ENCODE measurements at regions not wholly inside any gene's neighbourhood (a gene's known extent, or its start where the extent isn't known, plus 50 kb on each side); places are given as distances from the start of the nearest gene placed in this dataset.
A peak's percentile ranks its signal among the peaks of the same experiment; 100 is the strongest.

DNA sequence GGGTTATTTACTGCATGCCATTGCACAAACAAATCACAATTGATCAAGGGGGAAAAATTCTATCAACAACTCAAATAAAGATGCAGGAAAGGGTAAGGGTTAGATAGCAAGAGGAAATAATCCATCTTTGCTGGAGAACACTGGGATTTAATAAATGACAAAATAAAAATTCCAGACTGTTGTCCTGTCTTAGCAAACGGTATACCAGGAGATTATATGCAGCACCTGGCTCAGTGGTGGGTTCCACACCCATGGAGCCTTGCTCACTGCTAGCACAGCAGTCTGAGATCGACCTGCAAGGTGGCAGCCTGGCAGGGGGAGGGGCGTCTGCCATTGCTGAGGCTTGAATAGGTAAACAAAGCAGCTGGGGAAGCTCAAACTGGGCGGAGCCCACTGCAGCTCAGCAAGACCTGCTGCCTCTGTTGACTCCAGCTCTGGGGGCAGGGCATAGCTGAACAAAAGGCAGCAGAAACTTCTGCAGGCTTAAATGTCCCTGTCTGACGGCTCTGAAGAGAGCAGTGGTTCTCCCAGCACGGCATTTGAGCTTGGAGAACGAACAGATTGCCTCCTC lies 296.5 kb upstream of the THSD7B start:
- DNase-seq (ENCODE audit: low spot score), result no peak

DNA sequence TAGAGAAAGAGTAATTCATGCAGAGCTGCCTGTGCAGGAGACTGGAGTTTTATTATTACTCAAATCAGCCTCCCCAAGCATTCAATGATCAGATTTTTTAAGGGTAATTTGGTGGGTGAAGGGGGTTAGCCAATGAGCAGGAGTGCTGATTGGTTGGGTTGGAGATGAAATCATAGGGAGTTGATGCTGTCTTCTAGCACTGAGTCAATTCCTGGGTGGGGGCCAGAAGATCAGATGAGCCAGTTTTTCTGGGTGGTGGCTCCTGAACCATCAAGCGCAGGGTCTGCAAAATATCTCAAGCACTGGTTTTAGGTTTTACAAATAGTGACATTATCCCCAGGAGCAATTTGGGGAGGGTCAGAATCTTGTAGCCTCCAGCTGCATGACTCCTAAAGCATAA lies 312.8 kb upstream of the THSD7B start:
- no peak for DNase-seq (ENCODE audit: low spot score)

DNA sequence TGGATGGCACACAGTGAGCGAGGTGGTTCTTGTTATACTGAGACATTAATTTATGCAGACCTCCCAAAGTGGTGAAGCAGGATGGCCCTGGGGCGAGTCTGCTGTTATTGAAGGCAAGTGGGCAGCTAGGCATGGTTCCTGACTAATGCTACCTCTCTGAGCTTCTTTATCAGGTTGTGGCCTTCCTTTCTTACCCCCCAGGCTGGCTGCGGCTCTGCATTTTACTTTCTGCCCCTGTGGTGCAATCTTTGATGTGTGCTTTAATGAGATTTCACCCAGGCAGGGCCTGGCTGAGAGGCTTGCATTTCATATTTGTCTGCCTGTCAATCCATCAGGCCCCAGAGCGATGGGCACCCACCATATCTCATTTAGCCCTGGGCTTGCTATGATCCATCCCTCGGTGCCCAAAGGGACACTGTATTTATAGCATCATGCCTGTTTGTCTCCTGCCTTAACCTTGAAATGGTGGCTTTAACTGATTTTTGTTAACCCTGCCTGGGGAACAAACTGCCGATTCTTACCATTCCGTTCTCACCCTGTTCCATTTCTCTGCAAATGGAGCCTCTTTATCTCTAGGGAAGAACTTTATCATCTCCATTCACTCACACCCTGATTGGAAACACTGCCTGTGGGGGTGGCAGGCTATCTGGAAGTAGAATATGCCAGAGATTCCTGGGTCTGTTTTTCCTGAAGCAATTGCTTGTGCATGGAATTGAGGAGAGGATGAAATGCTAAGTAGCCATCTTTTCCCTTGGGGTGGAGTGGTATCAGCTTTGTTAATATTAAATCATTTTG lies 316.2 kb upstream of the THSD7B start:
- DNase-seq (ENCODE audit: low spot score), result no peak

DNA sequence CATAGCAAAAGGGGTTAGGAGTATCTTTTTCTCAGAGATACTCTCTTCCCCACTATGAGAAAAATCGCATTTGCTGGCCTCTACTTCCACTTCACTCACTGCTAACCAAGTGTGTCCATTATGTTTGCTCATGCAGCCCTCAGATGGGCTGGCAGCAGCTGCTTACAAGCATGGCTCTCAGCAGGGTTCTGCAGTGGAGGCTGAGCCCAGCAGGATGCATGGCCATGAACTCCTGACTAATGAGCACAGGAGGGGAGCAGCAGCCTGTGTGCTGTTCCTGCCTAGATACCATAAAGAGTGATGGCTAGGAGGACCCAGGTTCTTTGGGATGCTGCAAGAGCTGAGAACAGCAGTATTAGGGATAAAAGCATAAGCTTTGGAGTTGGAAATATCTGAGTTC lies 316.9 kb upstream of the THSD7B start:
- no peak for DNase-seq (ENCODE audit: low spot score)

DNA sequence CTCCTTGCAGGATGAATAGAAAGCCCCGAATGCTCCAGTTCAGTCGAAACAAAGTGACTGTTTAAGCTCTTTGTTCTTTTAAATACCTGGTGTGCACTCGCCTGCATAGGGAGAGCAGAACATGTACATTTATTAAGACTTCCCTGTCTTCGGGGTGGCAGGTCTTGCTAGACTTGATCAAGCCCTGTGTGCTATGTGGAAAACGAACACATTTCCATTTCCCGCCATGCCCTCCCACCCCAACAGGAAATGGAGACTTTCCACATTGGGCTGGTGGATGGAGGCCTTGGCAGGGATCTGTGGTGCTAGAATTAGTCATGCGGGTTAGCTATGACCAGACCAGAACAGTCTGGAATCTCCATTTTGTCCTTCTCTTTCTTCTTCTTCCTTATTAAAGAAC lies 321.0 kb upstream of the THSD7B start:
- DNase-seq (ENCODE audit: low spot score), result peak; percentile 29

DNA sequence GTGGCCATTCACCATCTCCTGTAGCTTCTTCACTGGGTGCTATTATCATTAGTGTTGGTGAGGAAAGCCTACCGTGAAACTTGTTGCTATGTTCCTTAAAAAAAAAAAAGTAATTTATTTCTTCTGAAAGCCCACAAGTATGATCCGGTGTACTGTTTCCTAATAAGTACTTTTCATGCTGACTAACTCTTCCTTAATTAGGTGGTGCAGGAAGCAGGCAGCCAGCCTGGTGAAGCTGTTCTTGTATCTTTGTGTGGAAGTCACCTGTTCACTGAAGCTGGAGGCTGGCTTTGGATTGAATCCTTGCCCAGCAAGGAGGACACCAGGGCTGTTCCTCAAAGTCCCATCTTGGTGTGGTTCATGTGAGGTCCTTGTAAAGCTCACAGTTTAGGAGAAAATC lies 321.7 kb upstream of the THSD7B start:
- no peak for DNase-seq (ENCODE audit: low spot score)

DNA sequence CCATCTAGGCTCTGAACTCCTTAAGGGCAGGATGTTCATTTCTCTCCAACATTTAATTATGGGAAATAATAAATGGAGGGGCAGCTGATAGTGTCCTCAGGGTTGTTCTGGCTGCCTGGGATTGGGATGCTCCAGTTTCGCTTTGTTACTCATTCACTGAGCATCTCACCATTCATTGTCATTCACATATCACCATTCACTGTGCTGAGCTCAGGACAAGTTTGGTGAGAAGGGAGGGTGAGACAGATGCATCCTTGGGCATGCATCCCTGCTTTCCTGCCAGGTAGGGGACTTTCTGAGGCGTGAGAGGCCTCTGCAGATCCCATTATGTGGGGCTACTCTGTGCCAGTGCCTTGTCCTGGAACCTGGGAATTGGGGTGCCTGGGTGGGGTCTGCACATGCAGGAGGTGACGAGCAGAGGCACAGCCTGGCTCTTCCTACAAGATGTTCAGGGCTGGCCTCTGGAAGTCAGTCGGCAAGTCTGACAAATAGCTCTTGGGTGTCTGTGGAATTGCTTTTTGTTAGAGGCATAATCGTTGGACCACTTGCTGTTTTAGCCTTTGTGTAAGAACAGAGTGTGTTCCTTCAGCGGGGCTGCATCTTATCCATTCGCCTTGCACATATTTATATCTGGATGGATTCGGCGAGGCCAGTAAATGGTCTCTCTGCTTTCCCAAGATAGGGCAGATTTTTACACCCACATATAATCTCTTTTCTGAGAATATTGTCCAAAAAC lies 323.2 kb upstream of the THSD7B start:
- DNase-seq (ENCODE audit: low spot score), result no peak

DNA sequence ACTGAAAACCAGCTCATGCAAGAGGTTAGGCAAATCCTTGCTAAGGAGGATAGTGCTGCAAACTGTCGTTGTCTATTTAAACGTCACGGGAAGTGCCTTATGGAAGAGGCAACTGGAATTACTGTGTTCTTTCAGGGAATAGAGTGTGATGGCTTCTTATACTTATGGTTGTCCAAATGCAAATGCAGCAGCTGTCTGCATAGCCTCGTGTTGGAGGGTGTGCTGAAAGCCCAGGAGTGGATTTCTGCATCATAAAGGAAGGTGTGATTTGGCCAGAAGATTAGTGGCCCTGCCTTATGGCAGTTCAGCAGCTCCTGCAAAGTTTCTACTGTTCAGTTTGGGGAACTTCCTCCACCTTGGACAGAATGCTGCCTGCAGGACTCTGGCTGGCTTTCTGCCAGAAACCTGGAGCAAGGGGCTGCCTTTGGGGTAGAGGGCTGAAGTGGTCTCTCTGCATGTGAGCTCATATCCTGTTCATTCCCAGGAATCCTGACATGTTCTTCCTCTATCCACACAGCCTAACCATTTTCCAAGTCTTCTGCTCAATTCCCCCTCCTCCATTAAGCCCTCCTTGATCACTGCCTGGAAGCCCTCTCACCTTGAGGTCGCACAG lies 321.2 kb upstream of the CXCR4 start:
- no peak for DNase-seq (ENCODE audit: low spot score)

DNA sequence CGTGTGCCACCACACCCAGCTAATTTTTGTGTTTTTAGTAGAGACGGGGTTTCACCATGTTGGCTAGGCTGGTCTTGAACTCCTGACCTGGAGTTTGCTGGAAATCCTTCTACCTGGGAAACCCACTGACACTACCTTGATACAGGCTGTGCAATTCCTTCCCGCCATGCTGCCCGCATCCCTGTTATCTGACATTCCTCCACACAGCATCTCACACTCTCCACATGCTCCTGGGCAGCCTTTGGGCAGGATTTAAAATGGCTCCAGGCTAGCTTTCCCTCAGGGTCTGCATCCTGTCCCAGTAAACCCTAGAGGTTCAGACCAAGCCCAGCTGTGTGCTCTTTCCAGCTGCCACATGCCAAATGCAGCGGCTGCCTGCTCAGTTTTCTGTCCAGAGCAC lies 319.5 kb upstream of the CXCR4 start:
- no peak for DNase-seq (ENCODE audit: low spot score)

DNA sequence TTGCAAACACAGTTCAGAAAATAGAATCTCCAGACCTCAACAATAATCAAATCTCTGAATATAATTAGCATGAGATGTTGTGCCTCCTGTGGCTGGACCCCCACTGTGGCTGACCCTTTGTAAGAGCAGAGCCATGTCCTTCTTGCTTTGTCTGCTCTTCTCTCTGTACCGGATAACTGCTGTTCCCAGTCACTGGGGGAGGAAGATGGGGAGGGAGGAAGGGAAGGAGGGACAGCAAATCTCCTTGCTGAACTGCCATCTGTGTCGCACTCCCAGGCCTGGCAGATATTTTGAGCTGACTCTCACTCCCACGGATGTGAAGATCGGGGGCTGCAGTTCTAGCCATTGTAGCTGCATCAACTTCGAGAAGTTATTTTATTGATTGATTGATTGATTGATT lies 319.0 kb upstream of the CXCR4 start:
- no peak for DNase-seq (ENCODE audit: low spot score)

DNA sequence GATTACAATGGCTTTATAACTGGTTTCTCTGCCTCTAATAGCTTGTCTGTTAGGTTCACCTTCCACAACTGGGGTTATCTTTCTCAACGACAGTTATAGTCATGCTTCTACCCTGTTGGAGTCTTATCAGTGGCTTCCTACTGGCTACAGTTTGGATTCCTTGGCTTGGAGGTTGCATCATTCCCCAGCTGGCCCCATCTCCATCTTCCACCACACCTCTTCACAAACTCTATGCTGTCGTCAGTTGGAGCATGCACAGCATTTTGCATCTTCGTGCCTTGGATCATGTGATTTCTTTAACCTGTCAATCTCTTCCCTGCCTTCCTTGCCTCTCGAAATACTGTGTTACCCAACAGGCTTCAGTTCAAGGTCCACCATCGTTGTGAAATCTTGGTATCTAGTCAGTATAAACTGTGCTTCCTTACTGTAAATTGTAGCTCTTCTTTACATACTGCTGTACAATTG lies 316.3 kb upstream of the CXCR4 start:
- DNase-seq (ENCODE audit: low spot score), result no peak

DNA sequence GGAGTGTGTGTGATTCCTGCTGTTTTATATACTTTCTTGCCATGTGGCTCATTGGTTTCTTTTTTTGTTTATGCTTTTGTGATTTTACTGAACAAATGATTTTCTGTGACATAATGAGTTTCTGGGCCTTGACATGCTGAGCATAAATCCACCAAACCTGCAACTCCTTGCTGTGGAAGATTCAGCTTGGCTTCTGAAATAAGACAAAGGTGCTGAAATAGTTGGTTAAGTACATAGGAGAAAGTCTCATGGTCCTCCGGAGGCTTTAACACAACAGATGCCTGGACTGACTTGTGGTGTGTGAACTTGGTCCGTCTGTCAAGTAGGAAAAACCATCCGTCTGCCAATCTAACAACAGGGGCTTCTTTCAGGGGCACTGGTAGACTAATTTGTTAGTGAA lies 315.3 kb upstream of the CXCR4 start:
- DNase-seq (ENCODE audit: low spot score), result no peak

DNA sequence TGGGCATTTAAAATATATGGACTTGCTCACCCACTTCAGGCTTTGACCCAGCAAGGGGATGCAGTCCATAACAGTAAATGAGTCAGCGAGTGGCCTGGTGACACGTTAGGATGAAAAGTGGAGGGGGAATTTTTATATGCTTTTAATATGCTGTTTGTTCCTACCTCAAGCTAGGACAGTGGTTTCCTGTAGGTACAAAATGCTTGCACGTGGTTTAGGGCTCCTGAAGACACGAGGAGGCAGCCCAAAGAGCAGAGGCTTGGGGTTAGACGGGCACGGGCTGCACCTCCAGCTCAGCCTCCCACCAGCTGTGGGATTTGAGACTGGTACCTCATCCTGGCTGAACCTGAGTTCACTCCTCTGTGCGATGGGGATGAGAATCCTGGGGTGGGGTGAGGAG lies 306.2 kb upstream of the CXCR4 start:
- DNase-seq (ENCODE audit: low spot score), result no peak

DNA sequence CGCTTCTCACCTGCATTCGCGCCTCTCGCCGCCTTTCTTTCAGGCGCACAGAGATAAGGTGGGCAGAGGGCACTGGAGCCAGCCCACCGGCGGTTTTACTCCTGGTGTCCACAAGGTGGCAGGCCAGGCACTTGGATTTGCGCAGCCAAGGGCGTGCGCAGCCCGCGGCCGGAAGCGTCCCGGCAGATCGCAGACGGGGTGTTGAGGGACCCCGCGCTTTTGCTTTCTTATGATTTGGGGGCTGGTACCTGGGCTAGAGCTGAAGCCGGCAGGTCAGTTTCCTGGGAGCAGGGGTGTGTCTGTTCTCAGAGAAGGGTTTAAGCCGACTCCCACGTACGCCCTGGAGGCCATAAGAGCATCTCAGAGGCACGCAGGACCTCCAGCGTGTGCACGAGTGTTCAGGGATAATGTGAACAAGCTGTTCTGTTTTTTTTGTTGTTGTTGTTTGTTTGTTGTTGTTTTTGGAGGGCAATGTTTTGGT lies 305.6 kb upstream of the CXCR4 start:
- DNase-seq (ENCODE audit: low spot score), result peak; percentile 56

DNA sequence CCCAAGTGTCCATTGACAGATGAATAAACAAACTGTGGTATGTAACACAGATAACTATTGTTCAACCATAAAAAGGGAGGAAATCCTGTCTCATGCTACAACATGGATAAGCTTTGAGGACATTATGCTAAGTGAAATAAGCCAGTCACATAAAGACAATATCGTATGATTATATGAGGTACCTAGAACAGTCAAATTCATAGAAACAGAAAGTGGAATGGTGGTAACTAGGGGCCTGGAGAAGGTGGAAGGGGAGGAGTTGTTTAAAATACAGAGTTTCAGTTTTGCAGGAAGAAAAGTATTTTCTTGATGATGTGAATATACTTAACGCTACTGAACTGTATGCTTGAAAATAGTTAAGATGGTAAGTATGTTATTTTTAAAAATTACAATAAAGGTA lies 304.6 kb upstream of the CXCR4 start:
- no peak for DNase-seq (ENCODE audit: low spot score)

DNA sequence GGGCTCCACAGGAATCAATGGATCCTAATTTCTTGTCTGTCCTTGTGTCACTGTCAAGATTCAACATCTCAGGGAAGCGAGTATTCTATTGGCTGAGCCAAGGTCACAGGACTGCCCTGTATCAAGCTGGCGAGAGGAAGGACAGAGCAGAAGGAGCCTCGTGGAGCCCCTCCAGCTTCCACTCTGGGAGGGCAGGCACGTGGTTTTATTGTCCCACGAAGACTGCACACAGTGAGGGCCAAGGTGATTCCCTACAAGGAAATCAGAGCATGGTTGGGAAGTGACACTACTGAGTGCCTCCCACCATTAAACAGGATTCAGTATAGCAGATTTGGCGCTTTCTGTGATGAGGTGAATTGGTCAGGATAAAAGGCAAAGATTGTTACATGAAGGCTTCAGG lies 302.4 kb upstream of the CXCR4 start:
- no peak for DNase-seq (ENCODE audit: low spot score)

DNA sequence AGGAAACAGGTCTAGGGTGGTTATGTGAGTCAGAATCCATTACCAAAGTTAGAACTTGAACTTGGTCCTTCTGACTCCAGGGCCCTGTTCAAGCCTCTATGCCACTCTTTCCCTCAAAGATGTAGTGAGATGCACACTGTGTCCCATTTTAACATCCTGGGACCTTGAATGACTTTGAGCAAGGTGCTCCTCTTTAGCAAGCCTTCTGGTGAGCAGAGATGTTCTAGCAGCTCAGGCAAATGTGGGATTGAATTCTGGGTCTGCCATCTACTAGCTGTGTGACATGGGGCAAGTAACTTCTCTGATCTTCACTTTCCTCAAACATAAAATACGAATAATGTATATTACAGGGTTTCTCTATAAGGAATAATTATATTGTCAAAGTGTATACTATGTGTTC lies 294.0 kb upstream of the CXCR4 start:
- no peak for DNase-seq (ENCODE audit: low spot score)

DNA sequence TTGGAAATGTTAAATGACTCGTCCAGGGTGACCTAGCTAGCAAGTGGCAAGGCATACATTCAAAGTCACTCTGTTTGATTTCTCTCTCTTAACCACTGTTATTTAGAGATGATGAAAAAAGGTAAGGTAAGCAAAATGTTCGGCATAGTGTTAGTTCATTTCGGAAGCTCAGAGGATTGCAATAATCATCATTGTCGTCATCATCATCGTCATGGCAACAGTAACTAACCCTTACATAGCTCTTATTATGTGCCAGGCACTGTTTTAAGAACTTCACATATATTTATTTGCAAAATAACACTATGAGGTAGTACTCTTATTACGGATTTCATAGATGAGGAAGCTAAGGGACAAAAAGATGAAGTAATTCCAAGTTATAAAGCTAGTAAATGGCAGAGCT lies 292.7 kb upstream of the CXCR4 start:
- DNase-seq (ENCODE audit: low spot score), result no peak

DNA sequence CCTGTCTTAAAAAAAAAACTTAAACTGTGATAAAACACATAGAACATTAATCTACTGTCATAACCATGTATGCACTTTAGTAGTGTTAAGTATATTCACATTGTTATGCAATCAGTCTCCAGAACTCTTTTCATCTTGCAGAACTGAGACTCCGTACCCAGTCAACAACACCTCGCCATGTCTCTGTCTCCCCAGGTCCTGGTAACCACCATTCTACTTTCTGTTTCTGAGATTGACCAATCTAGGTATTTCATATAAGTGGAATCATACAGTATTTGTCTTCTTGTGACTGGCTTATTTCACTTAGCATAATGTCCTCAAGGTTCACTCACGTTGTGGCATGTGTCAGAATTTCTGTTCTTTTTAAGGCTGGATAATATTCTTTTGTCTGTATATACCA lies 290.8 kb upstream of the CXCR4 start:
- no peak for DNase-seq (ENCODE audit: low spot score)

DNA sequence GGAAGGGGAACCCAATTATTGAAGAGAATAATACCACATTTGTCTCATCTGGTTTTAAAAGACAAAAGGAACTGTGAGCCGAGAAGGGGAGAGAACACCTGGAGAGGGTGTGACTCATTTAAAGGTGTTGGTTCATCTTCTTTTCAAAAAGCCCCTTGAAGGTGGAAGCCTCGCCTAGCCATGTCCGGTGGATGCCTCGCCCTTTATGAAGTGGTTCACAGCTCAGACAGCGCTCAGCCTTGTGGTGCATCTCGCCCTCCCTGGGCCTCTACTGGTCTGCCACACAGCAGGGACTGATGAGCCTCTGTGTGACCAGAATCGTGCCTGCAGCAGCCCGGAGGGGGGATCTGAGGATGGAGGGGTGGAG lies 290.0 kb upstream of the CXCR4 start:
- DNase-seq (ENCODE audit: low spot score), result no peak

DNA sequence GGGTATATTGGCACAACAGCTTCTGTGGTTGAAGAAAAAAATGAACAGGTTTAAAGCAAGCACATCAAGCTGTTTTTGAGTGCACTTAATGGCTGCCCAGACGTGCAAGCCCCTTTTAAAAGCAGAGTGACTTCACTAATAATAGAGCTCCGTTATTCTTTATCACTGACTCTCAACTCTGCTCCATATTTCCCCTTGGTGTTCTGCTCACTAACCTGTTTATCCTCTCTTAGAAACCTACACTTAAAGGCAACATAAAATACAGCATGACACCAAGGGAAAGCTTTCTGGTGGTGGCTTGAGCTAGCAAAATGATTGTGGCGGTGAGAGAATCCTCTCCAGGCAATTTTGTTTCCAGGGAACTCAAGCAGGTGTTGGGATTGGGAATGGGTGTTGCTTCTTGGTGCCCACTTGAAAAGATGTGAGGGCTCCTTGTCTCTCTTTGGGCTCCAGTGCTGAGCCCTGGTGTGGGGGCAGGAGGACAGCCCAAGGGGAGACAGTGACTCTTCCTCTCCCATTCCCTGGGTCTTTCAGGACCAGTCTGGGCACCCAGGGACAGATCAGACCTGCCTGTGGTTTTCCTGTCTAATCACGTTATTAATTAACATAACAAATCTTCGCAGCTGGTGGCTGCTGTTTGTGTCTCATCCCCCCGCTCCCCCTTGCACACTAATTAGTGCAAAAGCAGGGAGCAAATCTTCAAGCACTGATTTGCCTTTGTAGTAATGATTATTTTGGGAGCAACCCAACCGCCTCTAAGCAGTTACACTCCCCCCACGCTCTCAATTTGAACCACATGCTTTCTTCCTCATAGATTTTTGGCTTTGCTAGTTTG lies 289.4 kb upstream of the CXCR4 start:
- no peak for DNase-seq (ENCODE audit: low spot score)

DNA sequence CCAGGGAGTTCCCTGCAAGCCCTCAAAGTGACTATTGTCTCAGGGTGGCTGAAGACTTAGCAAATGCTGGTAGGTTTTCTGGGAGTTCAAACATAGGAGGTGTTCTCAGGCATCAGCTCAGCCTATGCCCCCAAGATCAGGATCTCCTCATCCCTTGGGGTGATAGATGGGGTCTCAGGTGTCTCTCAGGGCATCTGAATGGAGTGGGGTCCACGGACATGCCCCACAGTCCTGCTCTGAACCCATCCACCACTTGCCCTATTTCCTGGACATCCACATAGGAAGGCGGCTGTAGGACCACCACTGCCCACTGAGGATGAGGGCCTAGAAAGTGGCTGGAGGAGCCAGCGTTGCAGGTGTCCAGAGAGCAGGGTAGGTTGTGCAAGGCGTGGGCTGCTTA lies 287.0 kb upstream of the CXCR4 start:
- DNase-seq (ENCODE audit: low spot score), result no peak
